Left ventricle myocardium inferior (tissue), 1 donor: ENCODE measurements at regions not wholly inside any gene's neighbourhood (a gene's known extent, or its start where the extent isn't known, plus 50 kb on each side); places are given as distances from the start of the nearest gene placed in this dataset.

ENCODE experiments used
- DNase-seq: peaks from one replicate; pipeline ENCODE4 v3.0.0-alpha.2; 2020
- H3K27ac ChIP-seq: fragments of 200-600 bp; replicated peaks from 2 replicates; pipeline ENCODE4 v1.8.0; 2021
- H3K27me3 ChIP-seq: fragments of 200-600 bp; 2 replicates; pipeline ENCODE4 v1.8.0; 2021; ENCODE audit warnings: low read depth
- H3K36me3 ChIP-seq: fragments of 200-600 bp; 2 replicates; pipeline ENCODE4 v1.8.0; 2021
- H3K4me1 ChIP-seq: fragments of 200-600 bp; 2 replicates; pipeline ENCODE4 v1.8.0; 2021
- H3K4me3 ChIP-seq: fragments of 200-600 bp; 2 replicates; pipeline ENCODE4 v1.8.0; 2021; ENCODE audit warnings: mild to moderate bottlenecking, moderate library complexity
- H3K9me3 ChIP-seq: fragments of 200-600 bp; replicated peaks from 2 replicates; pipeline ENCODE4 v1.8.0; 2021
- intact Hi-C: fragments of 100-400 bp; cut with micrococcal nuclease; formaldehyde crosslinking; loops from one replicate; pipeline ENCODE4 v1.11.0; 2022
- TF ChIP-seq, protein P1 (sequence below): fragments of 200-600 bp; IDR thresholded peaks from 2 replicates; pipeline ENCODE4 v1.8.0; 2021; ENCODE audit warnings: antibody characterized with exemption, mild to moderate bottlenecking, borderline replicate concordance
- donor health status: DM: no; HTN: yes; CAD: no; lungs with severe emphysema.

DNA sequence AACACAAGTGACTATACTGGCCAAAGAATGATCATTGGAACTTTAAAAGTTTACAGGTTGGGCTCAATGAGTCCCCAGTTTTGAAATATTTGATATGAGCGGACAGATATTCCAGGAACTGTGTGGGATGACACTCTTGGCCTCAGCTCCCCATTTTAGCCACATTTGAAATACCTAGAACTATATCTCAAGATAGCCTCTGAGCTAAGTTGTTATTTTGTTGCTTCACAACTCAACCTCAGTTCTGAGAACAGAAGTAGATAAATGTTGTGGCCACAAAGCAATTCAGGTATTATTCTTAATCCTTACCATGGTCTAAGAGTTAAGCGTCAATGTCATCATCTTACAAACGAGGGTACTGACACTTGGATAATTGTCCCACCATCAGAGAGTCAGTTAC, 172.2 kb upstream of the SETBP1 start:
- Histone ChIP-seq H3K36me3 (no peaks in the 10 kb centered on the region), H3K4me3 (no peak overlapping the region), H3K9me3 (no peaks in the 10 kb centered on the region), H3K4me1 (no peaks in the 10 kb centered on the region), H3K27me3 (peaks cover 6% of the 10 kb centered on the region), H3K27ac (no peak overlapping the region)
- no peak for DNase-seq
- TF ChIP-seq, protein P1, sequence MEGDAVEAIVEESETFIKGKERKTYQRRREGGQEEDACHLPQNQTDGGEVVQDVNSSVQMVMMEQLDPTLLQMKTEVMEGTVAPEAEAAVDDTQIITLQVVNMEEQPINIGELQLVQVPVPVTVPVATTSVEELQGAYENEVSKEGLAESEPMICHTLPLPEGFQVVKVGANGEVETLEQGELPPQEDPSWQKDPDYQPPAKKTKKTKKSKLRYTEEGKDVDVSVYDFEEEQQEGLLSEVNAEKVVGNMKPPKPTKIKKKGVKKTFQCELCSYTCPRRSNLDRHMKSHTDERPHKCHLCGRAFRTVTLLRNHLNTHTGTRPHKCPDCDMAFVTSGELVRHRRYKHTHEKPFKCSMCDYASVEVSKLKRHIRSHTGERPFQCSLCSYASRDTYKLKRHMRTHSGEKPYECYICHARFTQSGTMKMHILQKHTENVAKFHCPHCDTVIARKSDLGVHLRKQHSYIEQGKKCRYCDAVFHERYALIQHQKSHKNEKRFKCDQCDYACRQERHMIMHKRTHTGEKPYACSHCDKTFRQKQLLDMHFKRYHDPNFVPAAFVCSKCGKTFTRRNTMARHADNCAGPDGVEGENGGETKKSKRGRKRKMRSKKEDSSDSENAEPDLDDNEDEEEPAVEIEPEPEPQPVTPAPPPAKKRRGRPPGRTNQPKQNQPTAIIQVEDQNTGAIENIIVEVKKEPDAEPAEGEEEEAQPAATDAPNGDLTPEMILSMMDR: no peak
- intact Hi-C loops: no loop called here

DNA sequence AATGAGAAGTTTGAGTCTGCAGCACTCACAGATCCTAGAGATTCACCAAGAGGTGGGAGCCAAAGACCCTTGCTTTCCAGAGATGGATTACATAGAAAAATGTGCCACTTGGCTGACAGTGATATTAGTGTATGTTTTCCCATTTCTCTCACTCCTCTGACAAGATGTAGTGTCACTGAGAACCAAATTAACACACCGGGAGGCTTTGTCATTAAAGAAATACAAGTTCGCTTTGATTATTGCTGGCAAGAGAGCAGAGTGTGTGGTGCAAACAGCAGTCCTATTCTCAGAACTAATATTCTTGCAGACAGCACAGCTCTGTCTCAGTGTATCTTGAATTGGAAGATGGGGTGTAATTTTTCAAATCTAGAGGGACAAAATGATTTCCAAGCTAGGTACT, 171.6 kb upstream of the SETBP1 start:
- Histone ChIP-seq H3K27ac (no peak overlapping the region), H3K4me3 (no peak overlapping the region), H3K9me3 (no peaks in the 10 kb centered on the region), H3K36me3 (no peaks in the 10 kb centered on the region), H3K4me1 (no peaks in the 10 kb centered on the region), H3K27me3 (peaks cover 6% of the 10 kb centered on the region)
- DNase-seq: no peak
- TF ChIP-seq, protein P1: no peak
- intact Hi-C loops: no loop called here

DNA sequence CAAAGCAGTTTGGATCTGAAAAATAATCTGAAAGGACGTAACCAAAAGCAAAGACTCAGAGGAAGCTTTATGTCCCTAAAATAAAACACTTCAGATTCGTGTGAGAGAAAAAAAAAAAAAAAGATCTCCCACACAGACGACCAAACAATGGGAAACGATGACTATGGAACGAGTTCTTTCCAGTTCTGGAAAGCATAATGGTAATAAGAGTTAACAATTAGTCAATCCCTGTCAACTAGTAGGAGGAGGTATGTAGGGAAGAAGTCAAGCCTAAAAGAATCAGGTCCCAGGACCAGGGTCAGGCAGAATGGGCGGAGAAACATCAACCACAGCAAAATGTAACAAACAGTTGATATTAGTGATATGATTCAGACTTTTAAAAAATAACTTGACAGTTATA, 170.3 kb upstream of the SETBP1 start:
- Histone ChIP-seq H3K27ac (no peak overlapping the region), H3K36me3 (no peaks in the 10 kb centered on the region), H3K9me3 (no peaks in the 10 kb centered on the region), H3K27me3 (peaks cover 6% of the 10 kb centered on the region), H3K4me3 (no peak overlapping the region), H3K4me1 (no peaks in the 10 kb centered on the region)
- TF ChIP-seq, protein P1: no peak
- DNase-seq: no peak
- intact Hi-C loops: no loop called here

DNA sequence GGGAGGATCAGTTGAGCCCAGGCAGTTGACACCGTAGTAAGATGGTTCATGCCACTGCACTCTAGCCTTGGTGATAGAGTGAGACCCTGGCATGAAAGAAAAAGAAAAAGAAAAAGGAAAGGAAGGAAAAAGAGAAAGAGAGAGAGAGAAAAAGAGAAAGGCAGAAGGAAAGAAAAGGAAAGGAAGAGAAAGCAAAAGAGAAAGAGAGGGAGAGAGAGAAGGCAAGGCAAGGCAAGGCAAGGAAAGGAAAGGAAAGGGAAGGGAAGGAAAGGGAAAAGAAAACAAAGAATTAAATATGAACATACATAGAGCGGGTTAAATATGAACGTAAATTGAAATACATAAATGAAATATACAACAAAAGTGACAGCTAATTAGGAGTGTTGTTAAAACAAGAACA, 167.5 kb upstream of the SETBP1 start:
- intact Hi-C loops: no loop called here
- Histone ChIP-seq H3K9me3 (no peaks in the 10 kb centered on the region), H3K4me1 (no peaks in the 10 kb centered on the region), H3K36me3 (no peaks in the 10 kb centered on the region), H3K27ac (no peak overlapping the region), H3K4me3 (no peak overlapping the region), H3K27me3 (peaks cover 6% of the 10 kb centered on the region)
- DNase-seq: no peak
- TF ChIP-seq, protein P1: no peak

DNA sequence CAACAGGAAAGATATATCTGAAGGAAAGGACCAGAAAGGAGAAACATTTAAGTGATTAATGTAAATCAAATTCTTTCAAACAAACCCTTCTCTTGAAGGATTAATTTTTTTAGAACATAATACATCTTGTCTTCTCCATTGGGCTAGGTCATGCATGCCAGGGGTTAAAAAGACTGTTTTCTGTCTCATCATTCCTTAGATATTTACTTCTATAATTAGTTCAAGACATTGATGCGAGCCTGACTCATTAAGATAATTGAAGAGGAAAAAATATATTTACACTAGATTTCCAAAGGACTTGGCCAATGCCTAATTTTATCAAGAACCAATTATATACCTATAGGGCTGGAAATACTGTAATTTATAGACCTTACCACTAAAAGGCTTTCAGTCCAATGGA, 166.6 kb upstream of the SETBP1 start:
- Histone ChIP-seq H3K27me3 (peaks cover 6% of the 10 kb centered on the region), H3K4me3 (no peak overlapping the region), H3K4me1 (no peaks in the 10 kb centered on the region), H3K9me3 (no peaks in the 10 kb centered on the region), H3K36me3 (no peaks in the 10 kb centered on the region), H3K27ac (no peak overlapping the region)
- intact Hi-C loops: no loop called here
- TF ChIP-seq, protein P1: no peak
- DNase-seq: no peak

DNA sequence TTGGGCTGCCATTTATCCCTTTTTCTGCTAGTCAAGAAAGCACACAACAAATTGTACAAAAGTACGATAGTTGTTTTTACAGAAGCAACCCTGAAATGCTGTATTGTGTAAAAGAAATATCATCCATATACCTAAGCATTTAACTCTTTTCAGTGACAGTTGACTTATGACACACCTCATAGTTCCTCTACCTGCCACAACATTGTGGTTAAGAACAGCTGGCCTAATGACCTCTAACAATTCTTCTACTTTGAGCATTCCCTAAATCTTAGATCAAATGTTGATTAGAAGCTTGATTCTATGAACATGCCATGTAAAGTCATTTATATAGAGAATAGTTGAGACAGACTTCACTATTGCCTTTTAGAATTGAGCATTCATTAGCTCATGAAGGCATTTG, 165.9 kb upstream of the SETBP1 start:
- H3K9me3 ChIP-seq: no peaks in the 10 kb centered on the region
- no peak overlapping the region for H3K4me3 ChIP-seq
- H3K4me1 ChIP-seq: no peaks in the 10 kb centered on the region
- H3K36me3 ChIP-seq: no peaks in the 10 kb centered on the region
- TF ChIP-seq, protein P1: no peak
- H3K27ac ChIP-seq: no peak overlapping the region
- DNase-seq: no peak
- intact Hi-C loops: no loop called here
- peaks cover 6% of the 10 kb centered on the region for H3K27me3 ChIP-seq
